Vagina (tissue), 2 donors: ENCODE measurements at regions not wholly inside any gene's neighbourhood (a gene's known extent, or its start where the extent isn't known, plus 50 kb on each side); places are given as distances from the start of the nearest gene placed in this dataset.

Source experiments
- POLR2A ChIP-seq, 2 donors: fragments of 450-650 bp; IDR thresholded peaks; one replicate each; pipeline ENCODE4 v1.6.1; 2017; ENCODE audit warnings: antibody characterized with exemption in 2 of 2, mild to moderate bottlenecking in 2 of 2, moderate library complexity in 2 of 2
- POLR2AphosphoS5 ChIP-seq, 2 donors: sonication (generic); formaldehyde crosslinking; IDR thresholded peaks; one replicate each; pipeline ENCODE4 v1.9.0; 2017; ENCODE audit warnings: antibody characterized with exemption in 2 of 2, mild to moderate bottlenecking in 2 of 2, low read depth in 1 of 2; ENCODE audit not compliant: insufficient read depth in 1 of 2
- TF ChIP-seq, protein P1 (sequence below), 3 experiments: fragments of 450-650 bp in 2 of 3; fragments of 200-600 bp in 1 of 3; sonication (generic) in 1 of 3; IDR thresholded peaks; one replicate each; pipeline ENCODE4 v1.5.1; 2017 to 2019; ENCODE audit warnings: antibody characterized with exemption in 3 of 3, mild to moderate bottlenecking in 2 of 3, moderate library complexity in 2 of 3

DNA sequence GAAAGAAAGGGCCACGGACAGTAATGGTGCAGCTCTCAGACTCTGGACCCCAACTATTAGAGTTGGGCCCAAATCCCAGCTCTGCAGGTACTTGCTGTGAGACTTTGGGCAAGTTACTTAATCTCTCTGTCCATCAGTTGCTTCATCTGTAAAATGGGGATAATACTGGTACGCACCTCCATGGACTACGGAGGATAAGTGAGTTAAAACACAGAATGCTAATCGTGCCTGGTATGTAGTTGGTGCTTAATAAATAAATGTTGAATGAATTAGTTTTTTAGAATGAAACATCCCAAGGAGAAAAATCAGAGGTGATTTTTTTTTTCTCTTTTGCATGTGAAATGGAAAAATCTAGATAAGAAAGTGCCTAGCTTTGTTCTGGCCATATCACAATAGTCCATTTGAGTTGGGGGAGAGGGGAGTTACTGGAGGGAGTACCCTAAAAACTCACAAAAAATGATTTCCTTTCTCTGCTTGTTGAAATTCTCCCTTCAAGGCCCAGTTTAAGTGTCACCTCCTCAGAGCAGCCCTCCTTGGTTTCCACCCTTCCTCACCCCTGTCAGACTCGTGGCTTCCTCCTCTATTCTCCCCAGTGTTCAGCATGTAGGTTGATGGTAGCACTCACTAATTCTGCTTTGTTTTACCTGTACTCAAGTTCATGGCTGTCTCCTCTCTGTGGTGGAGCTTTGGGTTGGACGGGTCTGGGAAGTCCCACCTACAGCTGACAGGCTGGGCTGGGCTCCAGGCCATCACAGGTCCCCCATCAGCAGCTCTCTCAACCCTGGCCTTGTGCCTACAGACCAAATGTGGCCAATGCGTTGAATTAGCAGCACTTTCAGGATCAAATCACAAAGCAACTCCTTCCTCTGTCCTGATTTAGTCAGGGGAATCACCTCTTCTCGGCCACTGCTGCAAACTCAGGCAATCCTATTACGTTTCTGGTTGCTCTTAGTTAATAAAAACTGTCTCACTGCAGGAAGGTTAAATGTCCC lies 92.8 kb upstream of the TAF1B start:
- no peak for TF ChIP-seq POLR2AphosphoS5 (IDR thresholded peaks at IDR 0.05; ENCODE audit: insufficient read depth in 1 of 2, low read depth in 1 of 2)
- no peak for TF ChIP-seq POLR2A (IDR thresholded peaks at IDR 0.05)
- TF ChIP-seq, protein P1, sequence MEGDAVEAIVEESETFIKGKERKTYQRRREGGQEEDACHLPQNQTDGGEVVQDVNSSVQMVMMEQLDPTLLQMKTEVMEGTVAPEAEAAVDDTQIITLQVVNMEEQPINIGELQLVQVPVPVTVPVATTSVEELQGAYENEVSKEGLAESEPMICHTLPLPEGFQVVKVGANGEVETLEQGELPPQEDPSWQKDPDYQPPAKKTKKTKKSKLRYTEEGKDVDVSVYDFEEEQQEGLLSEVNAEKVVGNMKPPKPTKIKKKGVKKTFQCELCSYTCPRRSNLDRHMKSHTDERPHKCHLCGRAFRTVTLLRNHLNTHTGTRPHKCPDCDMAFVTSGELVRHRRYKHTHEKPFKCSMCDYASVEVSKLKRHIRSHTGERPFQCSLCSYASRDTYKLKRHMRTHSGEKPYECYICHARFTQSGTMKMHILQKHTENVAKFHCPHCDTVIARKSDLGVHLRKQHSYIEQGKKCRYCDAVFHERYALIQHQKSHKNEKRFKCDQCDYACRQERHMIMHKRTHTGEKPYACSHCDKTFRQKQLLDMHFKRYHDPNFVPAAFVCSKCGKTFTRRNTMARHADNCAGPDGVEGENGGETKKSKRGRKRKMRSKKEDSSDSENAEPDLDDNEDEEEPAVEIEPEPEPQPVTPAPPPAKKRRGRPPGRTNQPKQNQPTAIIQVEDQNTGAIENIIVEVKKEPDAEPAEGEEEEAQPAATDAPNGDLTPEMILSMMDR (IDR thresholded peaks at IDR 0.05) = no peak
